Muscle of leg (tissue), 3 donors: ENCODE measurements at regions not wholly inside any gene's neighbourhood (a gene's known extent, or its start where the extent isn't known, plus 50 kb on each side); places are given as distances from the start of the nearest gene placed in this dataset.
A peak's percentile ranks its signal among the peaks of the same experiment; 100 is the strongest.

ENCODE experiments used
- DNase-seq: peaks from one replicate; pipeline ENCODE4 v3.0.0; 2013
- H3K27ac ChIP-seq: one replicate; pipeline ENCODE4 v1.5.1; 2013; ENCODE audit warnings: mild to moderate bottlenecking, low read length, control low read depth
- H3K27me3 ChIP-seq: one replicate; pipeline ENCODE4 v1.6.1; 2013; ENCODE audit warnings: low read length; ENCODE audit not compliant: control insufficient read depth, insufficient read depth
- H3K36me3 ChIP-seq: one replicate; pipeline ENCODE4 v1.6.1; 2013; ENCODE audit warnings: low read length; ENCODE audit not compliant: control insufficient read depth, insufficient read depth
- H3K4me1 ChIP-seq: one replicate; pipeline ENCODE4 v1.6.1; 2013; ENCODE audit warnings: low read length; ENCODE audit not compliant: control insufficient read depth, insufficient read depth
- H3K4me3 ChIP-seq: one replicate; pipeline ENCODE4 v1.5.1; 2013; ENCODE audit warnings: low read length, control low read depth
- H3K9me3 ChIP-seq: replicated peaks from 2 replicates; pipeline ENCODE4 v1.6.1; 2013; ENCODE audit warnings: low read depth, low read length; ENCODE audit not compliant: control insufficient read depth
- WGBS: methylation state at CpG from one replicate; pipeline ENCODE4 v1.1.5; 2013; ENCODE audit warnings: missing lambda C conversion rate; ENCODE audit not compliant: insufficient coverage; 5-methylcytosine and 5-hydroxymethylcytosine counted together

DNA sequence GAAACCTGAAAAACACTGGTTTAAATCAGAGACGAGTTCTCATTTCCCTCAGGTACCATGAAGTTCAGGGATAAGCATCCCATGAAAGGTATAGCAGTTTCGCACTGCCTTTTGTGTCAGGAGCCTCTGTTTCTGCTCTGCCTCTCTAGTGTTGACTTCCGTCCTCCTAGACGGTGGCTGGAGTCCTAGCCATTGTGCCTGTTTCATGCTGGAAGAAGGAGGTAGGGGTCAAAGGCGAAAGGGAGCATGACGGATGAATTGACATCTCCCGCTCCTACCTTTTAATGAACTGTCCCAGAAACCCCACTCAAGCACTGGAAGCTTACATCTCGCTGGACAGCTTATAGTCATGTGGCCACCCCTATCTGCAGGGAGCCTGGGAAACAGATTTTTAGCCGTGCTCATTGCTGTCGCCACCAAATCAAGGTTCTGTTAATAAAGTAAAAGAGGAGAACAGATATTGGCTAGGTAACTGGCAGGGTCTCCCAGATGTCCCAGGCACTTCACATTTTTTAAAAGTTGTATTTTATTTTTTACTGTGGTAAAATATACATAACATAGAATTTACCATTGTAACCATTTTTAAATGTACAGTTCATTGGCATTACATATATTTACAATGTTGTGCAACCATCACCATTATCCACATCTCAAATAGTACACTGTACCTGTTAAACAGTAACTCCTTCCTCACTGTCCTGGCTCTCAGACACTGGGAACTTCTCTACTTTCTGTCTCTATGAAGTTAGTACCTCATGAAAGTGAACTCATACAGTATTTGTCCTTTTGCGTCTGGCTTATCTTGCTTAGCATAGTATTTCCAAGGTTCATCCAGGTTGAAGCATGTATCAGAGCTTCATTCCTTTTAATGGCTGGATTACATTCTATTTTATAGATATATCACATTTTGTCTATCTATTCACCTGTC, 55.0 kb upstream of the CTLA4 start:
- H3K36me3 ChIP-seq: no peaks in the 10 kb centered on the region
- 72% methylated on average over 6 of the region's 11 CpGs for WGBS
- H3K27me3 ChIP-seq: no peaks in the 10 kb centered on the region
- no peak overlapping the region for H3K4me3 ChIP-seq
- H3K9me3 ChIP-seq: no peaks in the 10 kb centered on the region
- H3K4me1 ChIP-seq: peaks cover 26% of the 10 kb centered on the region
- no peak for DNase-seq
- no peak overlapping the region for H3K27ac ChIP-seq

DNA sequence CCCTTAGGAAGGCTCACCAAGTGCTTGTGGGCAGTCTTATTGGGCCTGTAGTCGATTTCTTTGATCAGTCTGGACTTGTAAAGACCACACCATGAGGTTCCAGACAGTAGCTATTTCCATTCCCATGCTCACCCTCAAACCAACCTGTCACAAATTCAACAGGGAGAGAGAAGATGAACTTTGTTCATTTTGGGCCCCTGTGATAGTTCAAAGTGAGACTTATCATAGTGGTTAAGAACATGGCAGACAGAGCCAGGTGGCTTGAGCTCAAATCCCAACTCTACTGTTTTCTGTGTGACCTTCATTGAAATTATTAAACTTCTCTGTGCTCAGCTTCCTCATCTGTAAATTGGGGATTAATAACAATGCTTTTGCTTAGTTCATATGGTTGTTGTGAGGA, 53.9 kb upstream of the CTLA4 start:
- DNase-seq: no peak
- no peak overlapping the region for H3K27ac ChIP-seq
- whole genome bisulfite sequencing: no CpG with 5 or more reads among the region's 1 CpG
- no peak overlapping the region for H3K4me3 ChIP-seq
- H3K9me3 ChIP-seq: no peaks in the 10 kb centered on the region
- no peaks in the 10 kb centered on the region for H3K27me3 ChIP-seq
- H3K4me1 ChIP-seq: peaks cover 26% of the 10 kb centered on the region
- no peaks in the 10 kb centered on the region for H3K36me3 ChIP-seq

DNA sequence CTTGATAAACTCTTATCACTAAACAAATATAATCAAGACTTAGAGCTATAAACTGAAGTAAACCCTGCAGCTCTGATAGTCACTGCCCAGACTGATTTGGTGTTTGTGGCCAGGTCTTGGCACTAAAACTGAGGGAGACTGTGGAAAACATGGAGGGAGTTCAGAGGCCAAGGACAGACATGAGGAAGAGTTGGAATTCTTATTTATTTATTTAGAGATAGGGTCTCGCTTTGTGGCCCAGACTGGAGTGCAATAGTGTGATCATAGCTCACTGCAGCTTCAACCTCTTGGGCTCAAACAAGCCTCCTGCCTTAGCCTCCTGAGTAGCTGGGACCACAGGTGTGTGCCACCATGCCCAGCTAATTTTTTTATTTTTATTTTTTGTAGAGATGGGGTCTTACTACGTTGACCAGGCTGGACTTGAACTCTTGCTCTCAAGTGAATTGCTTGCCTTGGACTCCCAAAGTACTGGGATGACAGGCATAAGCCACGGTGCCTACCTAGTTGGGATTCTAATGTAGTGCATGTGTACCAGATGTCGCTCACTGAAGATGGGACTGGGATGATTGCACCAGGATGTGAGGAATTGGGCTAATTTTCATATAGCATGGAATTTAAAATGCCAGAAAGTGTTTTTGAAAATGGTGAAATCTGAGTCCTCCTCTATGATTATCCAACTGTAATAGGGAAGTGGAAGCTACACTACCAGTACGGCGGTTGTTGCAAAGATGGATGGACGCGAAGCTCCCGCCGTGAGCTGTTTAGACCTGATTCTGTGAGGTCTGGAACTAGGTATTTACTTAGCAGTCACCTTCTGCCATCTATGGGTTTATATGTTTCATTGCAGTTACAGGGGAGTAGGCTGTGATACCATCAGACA, 52.7 kb upstream of the CTLA4 start:
- Histone ChIP-seq H3K27me3 (no peaks in the 10 kb centered on the region), H3K9me3 (no peaks in the 10 kb centered on the region), H3K4me3 (no peak overlapping the region), H3K4me1 (peaks cover 30% of the 10 kb centered on the region), H3K27ac (peak overlapping the region; percentile 56), H3K36me3 (no peaks in the 10 kb centered on the region)
- WGBS: 75% methylated on average over 3 of the region's 10 CpGs
- DNase-seq: peak; percentile 89

DNA sequence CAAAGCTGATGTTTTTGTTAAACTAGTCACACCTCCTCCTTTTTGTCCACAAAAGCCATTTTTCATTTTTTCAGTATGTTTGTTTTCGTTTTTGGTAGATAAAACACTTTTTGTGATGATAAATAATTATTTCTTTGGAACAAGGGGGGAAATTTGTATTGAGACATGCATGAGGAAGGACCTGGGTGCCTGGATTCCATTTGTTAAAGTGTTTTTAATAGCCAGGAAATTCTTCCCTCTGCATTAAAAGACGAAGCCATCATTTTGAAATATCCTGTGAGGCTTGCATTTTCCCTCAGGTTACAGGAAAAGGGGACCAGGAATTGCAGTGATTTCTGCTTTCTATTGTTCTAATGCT, 52.1 kb upstream of the CTLA4 start:
- no CpG with 5 or more reads among the region's 2 CpGs for WGBS
- Histone ChIP-seq H3K4me3 (no peak overlapping the region), H3K9me3 (no peaks in the 10 kb centered on the region), H3K4me1 (peaks cover 27% of the 10 kb centered on the region), H3K36me3 (no peaks in the 10 kb centered on the region), H3K27me3 (no peaks in the 10 kb centered on the region), H3K27ac (peak overlapping the region; percentile 21)
- peak; percentile 25 for DNase-seq

DNA sequence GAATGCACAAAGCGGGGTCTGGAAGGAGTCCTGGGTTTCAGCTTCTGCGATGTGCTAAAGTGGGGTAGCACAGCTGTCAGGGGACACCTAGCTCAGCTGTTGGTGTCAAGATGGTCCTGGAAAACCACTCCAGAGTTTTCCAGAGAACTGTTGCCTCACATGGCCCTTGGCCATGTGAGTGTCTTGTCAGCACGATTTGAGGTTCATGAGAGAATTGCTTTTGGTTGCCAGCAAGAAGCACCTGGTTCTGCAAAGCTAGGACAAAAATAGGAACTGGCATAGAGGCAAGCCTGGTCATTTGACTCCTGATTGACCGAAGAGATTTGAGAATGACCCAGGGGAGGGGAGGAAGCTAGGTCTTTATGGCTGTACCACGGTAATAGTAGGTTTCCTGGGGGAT, 50.4 kb upstream of the CTLA4 start:
- peak; percentile 64 for DNase-seq
- peak overlapping the region; percentile 49 for H3K27ac ChIP-seq
- H3K4me3 ChIP-seq: no peak overlapping the region

More for the DNA sequence above, 50.4 kb upstream of the CTLA4 start:
- no peaks in the 10 kb centered on the region for H3K27me3 ChIP-seq
- H3K9me3 ChIP-seq: no peaks in the 10 kb centered on the region
- 50% methylated on average over 3 of the region's 5 CpGs for WGBS
- H3K36me3 ChIP-seq: no peaks in the 10 kb centered on the region
- peaks cover 24% of the 10 kb centered on the region for H3K4me1 ChIP-seq
